HG02981 (cell line): ENCODE measurements at regions not wholly inside any gene's neighbourhood (a gene's known extent, or its start where the extent isn't known, plus 50 kb on each side); places are given as distances from the start of the nearest gene placed in this dataset.
"Not testable (repeated sequence)": the region's sequence is repeated elsewhere in the genome, so short reads cannot be mapped to it uniquely, and the experiment has no call there.

ENCODE experiments used
- ATAC-seq: cut with Tn5 transposase; IDR thresholded peaks from one replicate; pipeline ENCODE4 v1.9.1; 2021; ENCODE audit warnings: mild to moderate bottlenecking, moderate library complexity; ENCODE audit not compliant: unreplicated experiment

DNA sequence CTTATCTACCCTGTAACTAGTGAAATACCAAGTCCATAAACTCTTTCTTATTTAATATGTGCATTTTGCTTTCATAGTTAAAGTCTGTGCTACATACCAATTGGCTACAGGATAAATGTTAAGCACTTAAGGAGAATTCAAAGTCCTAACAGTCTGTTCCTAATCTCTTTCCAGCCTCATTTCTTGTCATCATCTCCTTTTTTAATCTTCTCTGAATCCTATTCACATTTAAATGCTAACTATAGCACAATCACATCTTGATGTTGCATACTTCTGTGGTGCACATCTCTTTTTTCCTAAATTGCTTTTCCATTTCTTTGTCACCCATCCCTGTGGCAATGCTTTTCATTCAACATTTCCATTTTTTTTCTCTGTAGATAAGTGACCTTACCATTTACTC, 996.1 kb upstream of the TYRP1 start:
- no peak for ATAC-seq

DNA sequence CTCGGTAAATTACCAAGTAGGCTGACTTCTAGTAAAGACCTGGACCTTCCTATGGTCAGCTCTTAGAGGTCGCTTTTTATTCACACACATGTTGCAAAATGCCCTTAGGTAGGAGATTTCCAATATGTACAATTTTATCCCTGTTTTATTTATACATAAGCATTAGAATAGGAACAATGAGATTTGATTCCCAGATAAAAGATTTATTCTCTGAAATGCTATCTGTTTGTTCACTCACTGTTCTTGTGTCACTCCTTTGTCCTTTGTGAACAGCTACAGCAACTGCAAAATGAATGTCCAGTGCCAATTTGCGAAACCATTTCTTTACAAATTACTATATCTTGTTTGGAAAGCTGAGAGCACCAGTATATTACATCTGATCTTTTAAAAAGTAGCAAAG, 991.5 kb upstream of the TYRP1 start:
- no peak for ATAC-seq

DNA sequence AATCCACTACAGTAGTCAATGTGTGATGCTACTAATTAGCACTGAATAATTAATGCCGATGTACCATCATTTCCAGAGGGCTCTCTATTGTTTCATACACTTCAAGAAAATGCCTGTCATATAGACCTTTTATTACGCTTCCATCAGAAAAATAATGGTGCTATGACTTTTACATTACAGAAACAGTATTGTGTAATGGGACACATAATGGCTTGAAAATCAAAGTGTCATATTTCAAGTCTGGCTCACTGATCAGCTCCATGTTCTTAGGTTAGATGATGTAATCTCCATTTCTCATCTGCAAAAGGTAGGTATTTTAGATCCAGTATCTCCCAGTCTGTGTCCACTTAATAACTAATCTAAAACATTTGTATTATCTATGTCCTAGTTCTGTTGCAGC, 990.6 kb upstream of the TYRP1 start:
- ATAC-seq = no peak

DNA sequence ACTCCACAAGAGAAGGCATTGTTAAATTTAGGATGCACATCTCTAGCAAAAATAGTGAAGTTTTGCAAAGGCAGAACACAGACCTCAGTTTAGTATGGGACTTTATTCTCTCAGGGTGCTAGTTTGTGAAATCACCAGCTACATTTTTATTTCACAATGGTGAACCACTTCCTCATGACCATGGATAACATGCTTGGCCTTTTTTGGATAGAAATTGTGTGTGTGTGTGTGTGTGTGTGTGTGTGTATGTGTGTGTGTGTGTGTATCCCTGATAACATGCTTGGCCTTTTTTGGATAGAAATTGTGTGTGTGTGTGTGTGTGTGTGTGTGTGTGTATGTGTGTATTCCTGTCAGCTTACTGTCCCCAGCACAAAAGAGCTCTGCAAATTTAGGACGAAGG, 989.0 kb upstream of the TYRP1 start:
- ATAC-seq = not testable (repeated sequence)

DNA sequence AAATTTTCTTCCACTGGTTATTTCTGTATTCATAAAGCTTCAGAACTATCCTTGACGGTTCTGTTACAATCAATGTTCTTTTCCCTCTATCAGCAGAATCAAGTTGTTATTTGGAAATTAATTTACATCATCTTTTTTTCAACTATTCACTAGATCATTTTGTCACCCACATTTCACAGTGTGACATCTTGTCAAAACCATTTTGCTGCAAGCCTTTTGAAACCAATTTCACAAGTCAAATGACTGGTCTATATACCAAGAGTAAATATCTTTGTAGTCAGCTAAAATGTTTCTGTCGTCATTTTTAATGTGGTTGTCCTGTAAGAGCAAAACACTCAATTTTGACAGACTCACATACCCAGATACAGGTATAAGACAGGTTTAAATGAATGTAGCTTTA, 984.3 kb upstream of the TYRP1 start:
- no peak for ATAC-seq

DNA sequence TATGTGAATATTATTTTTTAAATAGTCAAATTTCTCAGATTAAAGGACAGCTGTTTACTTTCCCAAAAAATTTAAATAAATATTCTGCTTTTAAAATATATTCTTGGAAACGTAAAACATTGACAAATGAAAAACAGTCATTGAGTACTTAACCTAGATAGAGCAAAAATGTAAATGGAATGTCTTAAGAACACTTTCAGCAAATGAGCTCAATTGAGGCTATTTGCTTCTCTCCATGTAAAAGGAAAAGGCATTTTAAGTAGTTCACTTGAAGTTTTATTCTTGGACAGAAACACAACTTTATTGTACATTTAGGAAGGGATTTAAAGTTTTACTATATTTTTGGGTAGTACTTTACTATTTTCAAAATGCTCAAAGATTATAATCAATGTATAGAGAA, 983.6 kb upstream of the TYRP1 start:
- no peak for ATAC-seq

DNA sequence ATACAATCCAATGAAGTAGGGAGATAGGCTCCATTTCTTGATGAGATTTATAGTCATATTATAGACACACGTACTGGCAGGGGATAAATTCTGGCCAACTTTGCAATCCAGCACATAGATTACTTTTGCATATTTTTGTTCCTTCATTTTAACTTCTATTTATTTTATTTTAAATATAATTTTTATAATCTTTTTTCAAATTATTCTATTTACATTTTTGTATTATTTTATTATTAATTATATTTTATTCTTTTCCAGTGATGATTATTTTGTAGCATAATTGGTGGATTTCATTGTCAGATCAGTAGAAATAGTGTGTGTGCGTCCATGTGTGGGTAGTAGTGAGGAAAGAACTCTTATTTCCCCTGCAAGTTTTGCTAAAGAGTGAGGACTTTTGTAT, 980.1 kb upstream of the TYRP1 start:
- no peak for ATAC-seq

DNA sequence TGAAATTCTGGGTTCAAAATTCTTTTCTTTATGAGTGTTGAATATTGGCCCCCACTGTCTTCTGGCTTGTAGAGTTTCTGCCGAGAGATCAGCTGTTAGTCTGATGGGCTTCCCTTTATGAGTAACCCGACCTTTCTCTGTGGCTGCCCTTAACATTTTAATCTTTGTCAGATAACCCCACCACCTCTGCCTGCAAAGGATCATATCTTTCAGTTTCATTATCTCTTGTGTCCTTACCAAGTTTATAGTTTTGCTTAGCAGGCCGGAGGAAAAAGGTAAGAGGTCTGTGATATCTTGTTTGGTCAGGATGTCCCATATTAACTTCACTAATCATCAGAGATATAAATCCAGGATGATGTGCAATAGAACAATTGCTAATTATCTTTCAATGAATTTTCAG, 970.2 kb upstream of the TYRP1 start:
- no peak for ATAC-seq

DNA sequence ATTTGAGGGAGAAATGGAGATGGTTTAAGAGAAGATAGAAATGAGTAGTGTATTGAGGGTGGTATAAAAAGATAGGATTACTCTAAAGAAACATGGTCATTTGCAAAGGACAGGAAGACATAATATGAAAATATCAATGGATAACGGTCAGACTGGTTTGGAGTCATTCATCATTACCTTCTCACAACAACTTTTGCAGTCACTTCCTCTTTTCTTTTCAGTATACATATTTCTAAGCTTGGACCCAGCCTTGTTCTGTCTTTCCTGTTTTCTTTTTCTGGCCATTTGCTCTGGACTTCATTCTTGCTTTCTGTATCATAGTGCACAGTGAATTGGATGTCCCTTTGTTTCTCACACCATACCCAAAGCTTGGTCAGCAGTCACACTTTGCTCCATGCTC, 966.5 kb upstream of the TYRP1 start:
- ATAC-seq = no peak

DNA sequence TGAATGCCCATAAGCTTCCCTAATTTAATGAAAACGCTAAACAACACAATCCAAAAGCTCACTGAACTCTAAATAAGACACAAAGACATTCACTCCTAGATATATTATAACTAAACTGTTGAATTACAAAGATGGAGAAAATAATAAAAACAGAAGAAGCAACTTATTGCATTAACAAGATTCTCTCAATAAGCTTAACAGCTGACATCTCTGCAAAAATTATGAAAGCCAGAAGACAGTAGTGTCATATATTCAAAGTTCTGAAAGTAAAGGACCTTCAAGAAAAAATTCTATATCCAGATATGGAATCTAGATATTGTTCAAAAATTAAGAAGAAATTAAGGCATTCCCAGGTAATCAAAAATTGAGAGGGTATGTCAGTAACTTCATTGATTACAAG, 957.8 kb upstream of the TYRP1 start:
- ATAC-seq = no peak

DNA sequence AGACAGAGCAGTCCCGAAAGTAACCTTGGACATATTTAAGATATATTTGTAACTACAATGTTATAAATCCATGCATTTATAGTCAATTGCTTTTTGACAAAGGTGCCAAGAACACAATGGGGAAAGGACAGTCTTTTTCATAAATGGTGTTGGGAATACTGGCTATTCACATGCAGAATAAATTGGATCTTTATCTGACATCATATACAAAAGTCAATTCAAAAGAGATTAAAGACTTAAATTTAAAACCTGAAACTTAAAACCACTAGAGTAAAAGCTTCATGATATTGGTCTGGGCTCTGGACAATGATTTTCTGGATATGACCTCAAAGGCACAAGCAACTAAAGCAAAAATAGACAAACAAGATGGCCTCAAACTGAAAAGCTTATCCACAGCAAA, 950.7 kb upstream of the TYRP1 start:
- no peak for ATAC-seq

DNA sequence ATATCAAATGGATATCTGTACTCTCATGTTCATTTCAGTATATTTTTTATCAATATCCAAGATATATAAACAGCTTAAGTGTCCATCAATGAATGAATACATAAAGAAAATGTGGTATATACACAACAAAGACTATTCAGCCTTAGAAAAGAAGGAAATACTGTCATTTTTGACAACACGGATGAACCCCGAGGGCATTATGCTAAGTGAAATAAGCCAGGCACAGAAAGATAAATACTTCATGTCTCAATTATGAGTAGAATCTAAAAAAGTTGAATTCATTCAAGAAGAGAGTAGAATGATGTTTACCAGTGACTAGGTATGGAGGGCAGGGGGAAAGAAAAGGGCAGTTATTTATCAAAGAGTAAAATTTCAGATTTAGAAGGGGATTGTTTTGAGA, 949.8 kb upstream of the TYRP1 start:
- no peak for ATAC-seq

DNA sequence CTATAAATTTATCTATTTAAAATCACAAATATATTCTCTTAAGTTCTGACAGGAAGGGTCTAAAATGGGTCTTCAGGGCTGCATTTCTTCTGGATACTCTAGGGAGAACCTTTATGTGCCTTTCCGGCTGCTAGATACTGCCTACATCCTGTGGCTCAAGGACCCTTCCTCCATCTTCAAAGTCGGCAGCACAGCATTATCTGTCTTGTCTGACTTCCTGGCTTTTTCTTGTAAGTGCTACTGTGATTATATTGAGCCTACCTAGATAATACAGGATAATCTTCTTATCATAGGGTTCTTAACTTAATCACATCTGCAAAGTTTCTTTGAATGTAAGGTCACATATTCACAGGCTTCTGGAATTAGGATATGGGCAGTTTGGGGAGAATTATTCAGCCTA, 943.8 kb upstream of the TYRP1 start:
- ATAC-seq = no peak

DNA sequence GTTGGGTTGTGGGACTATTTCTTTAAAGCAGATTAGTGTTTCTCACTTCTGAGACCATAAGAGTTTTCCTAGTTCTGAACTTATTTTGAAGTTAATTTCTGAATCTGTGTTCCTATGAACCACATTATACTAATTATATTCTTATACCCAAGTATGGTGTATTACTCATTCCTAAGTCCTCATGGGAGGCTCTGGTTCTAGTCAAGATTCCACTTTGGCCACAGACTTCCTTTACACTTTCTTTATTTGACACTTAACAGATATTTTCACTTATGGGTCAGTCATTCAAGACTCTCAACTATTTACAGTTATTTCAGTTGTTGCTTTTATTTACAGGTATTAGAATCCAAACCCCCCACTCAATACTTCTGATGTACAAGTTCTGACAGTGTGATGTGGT, 937.2 kb upstream of the TYRP1 start:
- ATAC-seq = no peak

DNA sequence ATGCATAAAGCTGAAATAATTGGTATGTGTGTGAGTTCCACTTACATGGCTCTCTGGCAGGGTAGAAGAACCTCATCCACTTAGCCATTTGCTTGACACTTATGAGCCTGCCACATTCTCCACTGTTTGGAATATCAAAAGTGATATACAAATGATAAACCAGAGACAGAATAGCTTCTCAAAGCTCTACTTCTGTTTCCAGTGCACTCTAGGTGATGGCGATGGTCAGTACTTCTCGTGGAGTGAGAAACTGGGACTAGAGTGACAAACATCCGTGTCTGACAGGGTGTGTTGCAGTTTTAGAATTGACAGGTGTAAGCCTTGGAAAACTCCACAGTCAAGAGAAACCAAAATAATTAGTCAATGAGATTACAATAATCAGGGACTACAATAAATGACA, 935.8 kb upstream of the TYRP1 start:
- no peak for ATAC-seq

DNA sequence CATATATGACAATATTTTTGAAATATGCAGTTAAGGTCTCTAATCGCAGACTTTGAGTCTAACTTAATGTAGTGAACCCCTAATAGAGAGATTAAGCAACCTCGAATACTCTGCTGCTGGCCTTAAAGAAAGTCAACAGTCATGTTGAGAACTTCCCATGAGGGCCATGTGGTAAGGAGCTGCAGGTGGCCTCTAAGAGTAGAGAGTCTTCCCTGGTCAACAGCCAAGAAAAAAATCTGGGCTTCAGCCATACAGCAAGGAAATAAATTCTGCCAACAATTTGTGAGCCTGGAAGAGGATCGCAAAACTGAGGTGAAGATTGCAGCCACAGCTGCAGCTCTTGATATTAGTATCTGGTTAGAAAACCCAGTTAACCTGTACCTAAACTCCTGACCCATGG, 935.2 kb upstream of the TYRP1 start:
- ATAC-seq = no peak

DNA sequence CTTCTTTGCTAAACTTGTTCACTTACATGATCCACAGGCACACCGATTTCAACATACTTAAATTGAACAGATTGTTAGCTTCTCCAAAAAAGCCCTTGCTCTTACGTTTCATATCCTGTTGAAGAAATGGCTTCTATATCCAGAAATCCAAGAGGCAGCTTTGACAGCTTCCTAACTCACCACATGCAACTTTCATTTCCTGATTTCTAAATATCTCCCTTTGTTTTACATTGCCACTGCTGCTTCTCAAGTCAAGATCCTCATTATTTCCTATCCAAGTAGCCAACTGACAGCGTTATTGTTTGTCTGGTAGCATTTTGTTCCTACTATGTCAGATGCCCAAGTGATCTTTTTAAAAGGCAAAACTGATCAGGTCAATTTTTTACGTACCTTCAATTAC, 913.2 kb upstream of the TYRP1 start:
- no peak for ATAC-seq

DNA sequence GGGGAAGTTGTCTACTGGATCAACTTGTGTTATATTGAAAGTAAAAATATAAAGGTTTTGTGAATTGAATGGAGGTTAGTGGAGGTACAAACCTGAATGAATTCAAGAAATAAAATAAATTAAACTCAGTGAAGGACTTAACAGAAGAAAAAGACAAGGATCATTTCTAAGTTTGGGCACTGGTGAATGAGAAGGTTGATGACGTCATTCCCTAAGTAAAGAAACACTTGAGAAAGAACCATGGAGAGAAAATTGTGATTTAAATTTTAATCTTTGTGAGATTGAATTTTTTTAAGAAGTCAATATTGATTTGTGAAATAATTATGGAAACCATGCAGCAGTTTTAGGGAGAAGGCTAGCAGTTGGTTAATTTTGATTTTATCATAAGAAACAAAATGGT, 900.3 kb upstream of the TYRP1 start:
- ATAC-seq = no peak

DNA sequence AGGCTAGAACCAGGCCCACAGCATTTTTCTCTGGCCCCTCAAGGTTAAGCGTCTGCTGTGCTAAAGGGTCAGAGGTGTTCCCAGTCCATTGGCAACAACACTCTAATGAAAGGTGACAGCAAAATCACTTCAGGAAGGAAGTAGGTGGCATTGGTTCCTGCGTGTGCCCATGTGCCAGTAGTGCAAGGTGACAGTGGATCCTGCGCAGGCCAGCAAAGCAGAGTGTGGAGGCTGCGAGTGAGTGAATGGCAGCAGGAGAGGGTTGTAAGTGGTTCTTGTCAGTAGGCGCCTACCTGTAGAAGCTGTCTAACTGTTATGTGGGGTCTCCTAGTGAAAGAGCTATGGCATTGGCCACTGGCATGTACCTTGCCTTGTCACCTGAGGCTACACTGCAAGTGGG, 898.2 kb upstream of the TYRP1 start:
- ATAC-seq = no peak

DNA sequence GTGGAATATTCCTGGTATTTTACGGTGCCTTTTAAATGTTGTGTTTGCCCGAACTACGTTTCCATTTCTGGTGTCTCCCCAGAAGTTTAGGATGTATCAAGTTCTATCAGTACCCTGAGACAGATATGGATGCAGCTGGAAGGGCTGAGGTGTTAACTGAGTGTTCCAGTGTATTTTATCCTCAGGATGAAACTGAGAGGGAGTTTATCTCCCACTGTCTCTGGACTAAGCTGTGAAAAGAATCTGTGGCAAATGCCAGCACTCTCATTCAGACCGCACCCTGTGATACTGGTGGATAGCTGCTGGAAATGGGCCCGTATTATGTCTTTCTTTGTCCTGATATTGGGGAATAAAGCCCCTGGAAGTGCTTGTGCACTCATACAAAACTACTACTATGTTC, 887.2 kb upstream of the TYRP1 start:
- no peak for ATAC-seq

DNA sequence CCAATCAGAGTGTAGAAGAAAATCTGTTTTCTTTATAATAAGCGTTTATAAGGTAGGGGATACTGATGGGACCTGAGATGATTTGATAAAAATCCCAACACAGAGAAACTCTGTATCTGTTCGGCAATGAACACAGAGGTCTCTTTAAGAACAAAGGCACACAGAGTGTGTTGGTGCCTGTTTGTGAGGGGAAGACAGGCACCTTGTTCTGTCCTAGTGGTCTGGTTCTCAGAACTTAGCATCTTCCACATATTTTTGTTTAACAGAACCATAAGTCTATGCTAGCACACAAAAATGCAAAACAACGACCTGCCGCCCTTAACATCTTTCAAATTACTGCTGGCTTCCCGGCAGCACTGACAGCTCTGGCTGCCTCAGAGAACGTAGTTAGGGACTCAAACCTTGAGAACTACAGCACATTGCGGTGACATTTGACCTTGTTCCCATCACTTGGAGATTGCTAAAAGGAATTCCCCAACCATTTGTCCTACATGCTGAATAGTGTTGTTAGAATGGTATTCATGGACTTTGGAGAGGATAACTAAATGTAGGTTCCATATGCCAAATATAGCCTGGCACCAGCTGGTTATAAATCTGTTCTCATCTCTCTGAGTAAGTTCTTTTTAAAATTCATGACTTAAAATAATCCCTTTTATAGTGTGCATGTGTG, 871.7 kb upstream of the TYRP1 start:
- ATAC-seq = no peak

DNA sequence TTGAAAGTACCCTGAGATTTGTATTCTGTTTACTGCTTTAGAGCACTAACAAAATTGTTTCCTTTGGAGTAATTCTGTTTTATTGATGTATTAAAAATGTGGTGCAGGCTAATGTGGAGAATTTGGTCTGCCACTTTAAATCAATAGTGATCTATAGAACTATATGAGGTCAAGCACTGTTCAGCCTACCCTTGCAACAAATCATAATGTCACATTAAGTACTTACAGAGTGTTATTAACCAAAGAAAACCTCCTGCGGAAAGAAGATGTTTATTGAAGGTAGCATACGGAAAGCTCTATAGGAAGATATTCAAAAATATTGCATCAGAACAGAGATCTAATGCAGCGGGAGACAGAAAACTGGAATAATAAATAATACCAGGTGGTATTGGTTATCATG, 865.0 kb upstream of the TYRP1 start:
- no peak for ATAC-seq

DNA sequence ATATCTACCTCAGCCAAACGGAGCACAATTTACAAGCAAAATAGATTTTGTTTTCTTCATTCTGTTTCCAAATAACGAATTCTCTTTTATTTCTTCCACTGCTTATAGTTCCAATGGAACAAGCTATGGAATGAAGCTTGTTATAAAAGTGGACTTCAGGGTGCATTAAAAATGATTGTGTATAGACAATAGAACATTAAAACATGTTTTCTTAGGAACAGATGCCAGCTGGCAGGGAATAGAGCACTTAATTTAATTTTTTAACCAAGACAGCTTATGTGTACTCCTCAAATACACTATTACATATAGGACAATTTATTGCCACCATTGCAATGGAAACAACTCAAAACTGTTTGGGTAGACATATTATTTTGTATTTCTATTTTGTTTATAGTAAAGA, 860.1 kb upstream of the TYRP1 start:
- no peak for ATAC-seq

DNA sequence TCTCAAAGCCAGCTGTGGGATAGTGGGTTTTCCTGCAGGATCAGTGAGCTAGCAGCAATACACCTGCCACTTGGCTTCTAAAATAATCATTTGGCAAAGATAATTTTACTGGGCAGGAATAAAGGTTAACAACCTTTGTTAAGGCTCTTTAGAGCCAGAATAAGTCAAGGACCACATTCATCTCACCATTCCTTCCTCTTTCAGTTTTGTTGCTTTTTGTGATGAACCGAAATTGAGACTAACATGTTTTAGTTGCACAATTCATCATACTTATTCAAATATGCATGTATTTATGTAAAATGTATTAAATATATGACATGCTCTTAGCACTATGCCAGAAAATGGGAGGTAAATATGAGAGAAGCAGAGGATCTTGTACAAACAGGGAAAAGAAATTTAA, 824.4 kb upstream of the TYRP1 start:
- ATAC-seq = no peak
